NCI-H2196 (cell line): ENCODE measurements at regions not wholly inside any gene's neighbourhood (a gene's known extent, or its start where the extent isn't known, plus 50 kb on each side); places are given as distances from the start of the nearest gene placed in this dataset.

ENCODE experiments used
- DNase-seq: peaks from one replicate; lab custom pipeline; 2025; ENCODE audit not compliant: unreplicated experiment; lab: John Stamatoyannopoulos, UW

- no peak for DNase-seq
These were observed 137.0 kb upstream of the LIPC start for GRCh38 chr15:58294681-58295254.

- no peak for DNase-seq
These were observed 136.1 kb upstream of the LIPC start for GRCh38 chr15:58295637-58296215.

DNA sequence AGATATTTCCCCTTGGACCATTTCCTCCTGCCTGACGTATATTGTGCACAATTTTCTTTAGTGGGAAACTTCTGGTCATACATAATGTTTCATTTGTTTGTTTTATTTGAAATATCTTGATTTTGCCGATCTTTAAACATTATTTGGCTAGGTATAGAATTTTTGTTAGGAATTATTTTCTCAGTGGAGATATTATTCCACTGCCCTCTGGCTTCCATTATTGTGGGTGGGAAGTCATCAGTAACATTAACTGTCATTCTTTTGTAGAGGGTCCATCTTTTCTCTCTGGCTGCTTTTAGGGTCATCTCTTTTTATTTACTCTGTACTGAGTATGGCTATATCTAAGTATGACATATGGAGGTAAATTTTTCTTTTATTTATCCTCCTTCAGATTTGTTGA lies 135.5 kb upstream of the LIPC start:
- no peak for DNase-seq

DNA sequence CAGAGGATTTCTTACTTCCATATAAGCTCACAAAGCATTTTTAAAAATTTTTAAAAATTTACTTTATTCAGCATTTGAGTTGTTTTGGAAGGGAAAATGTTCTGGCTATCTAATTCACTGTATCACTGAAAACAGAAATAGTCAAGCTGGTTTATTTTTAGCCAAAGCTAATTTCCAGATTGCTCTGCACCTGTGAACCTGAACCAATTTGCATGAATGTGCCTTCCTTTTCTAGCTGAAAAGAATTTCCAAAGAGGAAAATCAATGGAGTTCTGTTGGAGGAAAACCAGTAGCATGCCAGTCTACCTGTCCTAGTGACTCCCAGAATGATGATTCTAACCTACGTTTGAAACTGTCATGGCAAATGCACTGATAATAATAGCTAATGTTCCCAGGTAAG lies 134.2 kb upstream of the LIPC start:
- DNase-seq, result no peak

DNA sequence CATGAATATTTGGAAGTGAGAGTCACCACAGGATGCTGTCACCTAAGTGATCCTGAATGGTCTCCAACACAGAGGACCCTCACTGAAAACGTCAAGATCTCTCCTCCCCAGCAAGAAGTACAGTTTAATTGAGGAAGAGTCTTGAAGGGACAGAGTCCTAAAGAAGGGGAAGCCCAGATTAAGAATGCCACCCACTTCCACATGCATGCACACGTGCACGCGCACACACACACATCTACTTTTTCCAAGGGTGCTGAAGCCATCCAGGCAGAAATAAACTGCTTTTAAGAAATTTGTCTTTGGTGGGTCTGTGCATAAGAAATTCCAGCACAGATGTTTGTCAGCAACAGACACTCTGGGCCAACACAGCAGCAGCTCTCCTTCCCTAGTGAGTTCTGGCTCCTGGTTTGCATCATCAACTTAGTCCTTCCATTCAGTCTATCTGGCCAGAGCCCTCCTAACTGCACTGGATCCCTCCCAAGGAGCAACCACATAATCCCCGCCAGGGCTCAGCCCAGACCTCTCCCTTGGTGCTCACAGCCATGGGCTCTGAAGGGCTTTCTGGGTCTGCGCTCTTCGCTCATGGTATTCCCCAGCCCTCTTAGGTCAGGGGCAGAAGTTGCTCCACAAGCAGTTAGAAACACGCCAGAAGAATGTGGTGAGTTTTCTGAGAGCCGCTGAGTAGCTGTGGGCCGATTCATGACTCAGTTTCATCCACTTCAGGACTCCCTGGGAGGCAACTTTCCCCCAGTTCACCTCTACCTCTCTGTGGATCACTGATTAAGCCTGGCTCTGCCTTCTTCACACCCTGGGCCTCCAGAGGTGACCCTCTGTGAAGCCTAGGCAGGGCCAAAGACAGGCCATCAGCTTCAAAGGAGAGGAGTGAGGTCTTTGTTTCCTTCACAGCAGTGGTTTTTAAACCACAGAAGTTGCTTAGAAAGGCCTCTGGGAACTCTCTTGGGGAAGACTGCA lies 132.6 kb upstream of the LIPC start:
- no peak for DNase-seq

DNA sequence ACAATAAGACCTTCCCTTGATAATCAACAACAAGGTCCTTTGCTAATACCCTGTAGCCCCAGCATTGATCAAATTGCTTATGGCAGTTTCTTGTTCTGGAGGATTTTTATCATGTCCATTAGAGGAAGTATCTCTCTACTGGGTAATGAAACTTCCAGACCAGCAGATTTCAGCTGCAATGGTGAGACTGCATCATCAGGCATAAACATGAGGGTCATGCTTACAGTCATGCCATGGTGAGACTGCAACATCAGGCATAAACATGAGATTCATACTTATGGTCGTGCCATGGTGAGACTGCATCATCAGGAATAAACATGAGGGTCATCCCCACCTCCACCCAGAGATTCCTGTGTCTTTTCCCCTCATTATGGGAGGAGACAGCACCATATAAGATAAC lies 129.0 kb upstream of the LIPC start:
- no peak for DNase-seq

DNA sequence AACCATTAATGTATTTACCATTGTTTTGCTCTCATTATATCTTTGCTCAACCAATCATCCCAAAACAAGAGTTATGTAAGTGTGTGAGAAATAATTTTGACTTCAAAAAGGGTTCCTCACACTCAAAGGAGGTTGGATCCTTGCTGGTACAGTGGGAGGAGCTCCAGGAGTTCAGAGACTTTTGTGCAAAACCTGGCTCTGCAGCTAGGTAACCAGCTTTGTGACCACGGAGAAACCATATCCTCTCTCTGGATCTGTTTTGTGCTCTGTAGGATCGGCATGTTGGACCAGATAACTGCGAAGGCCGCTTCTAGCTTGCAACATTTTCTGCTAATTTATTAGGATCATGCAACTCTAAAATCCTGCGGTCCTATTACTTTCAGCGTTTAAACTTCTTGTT lies 128.6 kb upstream of the LIPC start:
- no peak for DNase-seq

- DNase-seq, result no peak
These were observed 125.0 kb upstream of the LIPC start for GRCh38 chr15:58306591-58307312.

GRCh38 chr15:58307313-58307961 lies 124.4 kb upstream of the LIPC start:
- DNase-seq, result no peak

GRCh38 chr15:58308742-58309355 lies 122.9 kb upstream of the LIPC start:
- no peak for DNase-seq

- DNase-seq, result no peak
These were observed 121.5 kb upstream of the LIPC start for GRCh38 chr15:58309963-58310928.

DNA sequence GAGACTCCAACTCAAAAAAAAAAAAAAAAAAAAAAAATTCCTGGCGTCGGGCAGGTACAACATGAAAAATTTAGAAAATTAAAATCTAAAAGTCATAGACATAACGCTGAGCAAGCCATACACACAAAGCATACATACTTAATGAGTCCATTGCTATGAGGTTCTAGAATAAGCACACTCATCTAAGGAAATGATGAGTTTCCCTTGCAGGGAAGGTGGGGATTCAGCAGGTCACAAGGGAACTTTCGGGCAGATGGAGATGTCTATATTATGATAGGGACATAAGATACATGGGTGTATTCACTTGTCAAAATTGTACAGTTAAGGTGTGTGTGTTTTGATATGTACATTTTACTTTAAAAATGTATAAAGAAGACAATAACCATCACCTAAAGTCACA lies 120.2 kb upstream of the LIPC start:
- DNase-seq, result no peak

- no peak for DNase-seq
These were observed 119.8 kb upstream of the LIPC start for GRCh38 chr15:58312031-58312430.

DNA sequence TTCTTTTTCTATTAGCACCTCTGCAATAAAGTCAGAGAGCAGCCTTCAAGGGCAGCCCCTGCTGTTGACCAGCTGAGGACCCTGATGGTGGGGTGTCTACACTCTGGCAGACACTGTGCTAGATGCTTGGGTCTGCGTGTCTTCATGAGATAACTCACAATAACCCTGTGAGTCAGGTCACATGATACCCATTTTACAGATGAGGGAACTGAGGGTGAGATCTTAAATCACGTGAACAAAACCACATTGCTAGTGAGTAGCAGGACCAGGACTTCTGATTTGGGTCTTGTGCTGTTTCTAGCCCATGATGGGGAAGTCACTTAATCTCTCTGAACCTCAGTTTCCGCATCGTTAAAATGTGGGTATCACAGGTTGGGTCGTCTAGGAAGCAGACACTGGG lies 118.5 kb upstream of the LIPC start:
- DNase-seq, result no peak

- no peak for DNase-seq
These were observed 117.8 kb upstream of the LIPC start for GRCh38 chr15:58313810-58314592.

- no peak for DNase-seq
These were observed 117.1 kb upstream of the LIPC start for GRCh38 chr15:58314593-58315216.

DNA sequence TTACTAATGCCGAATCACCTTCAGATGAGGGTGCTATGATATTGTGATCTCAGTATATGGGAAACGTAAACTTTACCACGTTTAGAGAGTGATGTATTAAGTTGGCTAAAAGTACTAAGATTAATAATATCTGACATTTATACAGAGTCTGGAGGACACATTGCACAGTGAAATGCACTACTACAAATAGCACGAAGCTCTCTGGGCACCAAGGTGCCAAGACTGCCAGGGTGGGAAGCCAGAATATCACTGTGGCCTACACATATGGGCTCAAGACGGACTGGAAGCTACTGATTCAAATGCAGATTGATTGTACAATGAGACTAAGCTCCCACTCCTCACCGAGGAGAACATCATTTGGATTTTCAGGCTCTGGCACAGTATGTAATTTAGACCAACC lies 113.3 kb upstream of the LIPC start:
- no peak for DNase-seq

DNA sequence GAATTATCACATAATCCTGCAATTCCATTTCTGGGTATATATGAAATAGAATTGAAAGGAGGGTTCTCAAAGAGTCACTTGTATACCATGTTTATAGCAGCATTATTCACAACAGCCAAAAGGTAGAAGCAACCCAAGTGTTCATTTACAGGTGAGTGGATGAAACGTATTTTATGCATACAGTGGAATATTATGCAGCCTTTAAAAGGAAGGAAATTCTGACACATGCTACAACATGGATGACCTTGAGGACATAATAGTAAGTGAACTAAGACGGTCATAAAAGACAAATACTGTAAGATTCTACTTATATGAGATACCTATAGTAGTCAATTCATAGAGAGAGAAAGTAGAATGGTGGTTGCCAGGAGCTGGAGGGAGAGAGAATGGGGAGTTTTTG lies 110.8 kb upstream of the LIPC start:
- no peak for DNase-seq
